GM12878 (cell line): ENCODE measurements at regions not wholly inside any gene's neighbourhood (a gene's known extent, or its start where the extent isn't known, plus 50 kb on each side); places are given as distances from the start of the nearest gene placed in this dataset.

Experiments used
- ATAC-seq: fragments of 200-7000 bp; cut with Tn5 transposase; 3 replicates; pipeline ENCODE4 v1.9.1; 2020; ENCODE audit warnings: mild to moderate bottlenecking, moderate library complexity
- BruUV-seq: library from RNA; stranded (reverse); fragments of 400-500 nt; replicated peaks from 2 replicates; lab custom pipeline; 2021; lab: Mats Ljungman, UMichigan
- CTCF ChIA-PET: fragments of 300-600 bp; sonication (Branson Sonifier 250); formaldehyde crosslinking; extraction: SDS; loops from one replicate; lab custom pipeline; 2021; ENCODE audit warnings: inconsistent platforms; lab: Yijun Ruan, JAX
- POLR2A ChIA-PET: fragments of 350-600 bp; formaldehyde crosslinking; extraction: SDS; loops from one replicate; lab custom pipeline; 2021; ENCODE audit warnings: inconsistent platforms; lab: Charles Lee
- RAD21 ChIA-PET: fragments of 300-600 bp; sonication (Branson Sonifier 250); formaldehyde crosslinking; loops from one replicate; lab custom pipeline; 2023; ENCODE audit warnings: antibody characterized with exemption; ENCODE audit not compliant: unreplicated experiment; lab: Charles Lee
- SMC1A ChIA-PET: fragments of 300-600 bp; sonication (Branson Sonifier 250); formaldehyde crosslinking; loops from one replicate; lab custom pipeline; 2023; ENCODE audit not compliant: unreplicated experiment, uncharacterized antibody; lab: Charles Lee
- DNase-seq: peaks from one replicate; pipeline ENCODE4 v3.0.0-alpha.2; 2011; ENCODE audit warnings: low read depth, low spot score
- FAIRE-seq: peaks from 3 replicates; lab custom pipeline; 2011; peaks lifted over from hg19 to GRCh38; lab: Jason Lieb, UNC
- H2AFZ ChIP-seq: 2 replicates; pipeline ENCODE4 v1.6.0; 2011; ENCODE audit warnings: low read depth, low read length, control low read depth; ENCODE audit not compliant: control insufficient read depth
- H3K27ac ChIP-seq: 2 replicates; pipeline ENCODE4 v1.5.1; 2011; ENCODE audit warnings: control low read depth; ENCODE audit not compliant: control insufficient read depth, insufficient read depth
- H3K27me3 ChIP-seq, 2 experiments: replicated peaks in 1 of 2; 2 replicates each; pipeline versions ENCODE4 v1.6.0 to v1.6.1; 2011; ENCODE audit warnings: low read length in 1 of 2; ENCODE audit not compliant: control insufficient read depth in 2 of 2, insufficient read depth in 2 of 2
- H3K36me3 ChIP-seq, 2 experiments: 2 replicates each; pipeline ENCODE4 v1.5.1; 2011; ENCODE audit warnings: low read length in 1 of 2; ENCODE audit not compliant: control insufficient read depth in 2 of 2, insufficient read depth in 2 of 2
- H3K4me1 ChIP-seq: 2 replicates; pipeline ENCODE4 v1.6.1; 2011; ENCODE audit warnings: mild to moderate bottlenecking, low read length, moderate library complexity, mixed read lengths; ENCODE audit not compliant: control insufficient read depth, insufficient read depth
- H3K4me2 ChIP-seq: 2 replicates; pipeline ENCODE4 v1.6.0; 2011; ENCODE audit warnings: control low read depth; ENCODE audit not compliant: control insufficient read depth, insufficient read depth
- H3K4me3 ChIP-seq: fragments of 200-600 bp; sonication (generic); 2 replicates; pipeline ENCODE4 v1.5.1; 2016
- H3K79me2 ChIP-seq: 2 replicates; pipeline ENCODE4 v1.6.0; 2011; ENCODE audit warnings: low read length; ENCODE audit not compliant: control insufficient read depth, insufficient read depth
- H3K9ac ChIP-seq: 2 replicates; pipeline ENCODE4 v1.8.0; 2011; ENCODE audit warnings: low read length, control low read depth, mixed read lengths; ENCODE audit not compliant: control insufficient read depth, insufficient read depth
- H3K9me3 ChIP-seq: replicated peaks from 3 replicates; pipeline ENCODE4 v1.5.1; 2011; ENCODE audit warnings: mild to moderate bottlenecking, low read length; ENCODE audit not compliant: control insufficient read depth, insufficient read depth
- H4K20me1 ChIP-seq: 2 replicates; pipeline ENCODE4 v1.6.0; 2011; ENCODE audit not compliant: control insufficient read depth, insufficient read depth
- CHD2 ChIP-seq: IDR thresholded peaks from 2 replicates; pipeline ENCODE4 v1.6.1; 2011; ENCODE audit warnings: low read depth, low read length, improper control_type of control experiment, borderline replicate concordance
- FOXK2 ChIP-seq: fragments of 450-650 bp; IDR thresholded peaks from 2 replicates; pipeline ENCODE4 v1.6.1; 2017; ENCODE audit warnings: mild to moderate bottlenecking, moderate library complexity
- PAX8 ChIP-seq: fragments of 450-650 bp; IDR thresholded peaks from 2 replicates; pipeline ENCODE4 v1.6.1; 2017; ENCODE audit warnings: mild to moderate bottlenecking, moderate library complexity
- POLR2AphosphoS2 ChIP-seq: IDR thresholded peaks from 2 replicates; pipeline ENCODE4 v1.6.1; 2011; ENCODE audit warnings: low read depth, mild to moderate bottlenecking, low read length, improper control_type of control experiment, moderate library complexity
- POLR2AphosphoS5 ChIP-seq: IDR thresholded peaks from 2 replicates; pipeline ENCODE4 v1.6.1; 2011; ENCODE audit warnings: mild to moderate bottlenecking, low read length, inconsistent platforms
- RCOR1 ChIP-seq: conservative IDR thresholded peaks from 2 replicates; pipeline ENCODE4 v1.6.1; 2012; ENCODE audit warnings: low read depth, low read length, improper control_type of control experiment
- SUZ12 ChIP-seq: fragments of 200-600 bp; sonication (generic); IDR thresholded peaks from one replicate; pipeline ENCODE4 v1.6.1; 2018; ENCODE audit warnings: antibody characterized with exemption, mild to moderate bottlenecking; ENCODE audit not compliant: unreplicated experiment
- TAF1 ChIP-seq: IDR thresholded peaks from 2 replicates; pipeline ENCODE4 v1.6.1; 2011; ENCODE audit warnings: mild to moderate bottlenecking, low read depth, low read length, borderline replicate concordance
- ZBTB11 ChIP-seq: fragments of 450-650 bp; formaldehyde crosslinking; IDR thresholded peaks from 2 replicates; pipeline ENCODE4 v1.5.0; 2022; ENCODE audit warnings: mild to moderate bottlenecking, missing genetic modification characterization
- ZNF274 ChIP-seq: IDR thresholded peaks from one replicate; pipeline ENCODE4 v1.8.0; 2011; ENCODE audit not compliant: insufficient read length, insufficient read depth
- WGBS: methylation state at CpG from one replicate; pipeline ENCODE4 v1.1.6; 2016; ENCODE audit warnings: low lambda C conversion rate; ENCODE audit not compliant: insufficient replicate concordance, insufficient coverage; ENCODE audit errors: missing lambda C conversion rate; 5-methylcytosine and 5-hydroxymethylcytosine counted together
- in situ Hi-C: fragments of 300-500 bp; cut with MboI; formaldehyde crosslinking; loops from 9 replicates; pipeline ENCODE4 v1.14.3; 2018; ENCODE audit warnings: mixed read lengths
- intact Hi-C: fragments of 100-400 bp; cut with micrococcal nuclease; formaldehyde crosslinking; loops from one replicate; pipeline ENCODE4 v1.14.2; 2022; ENCODE audit not compliant: unreplicated experiment
- TF ChIP-seq, protein P1 (sequence below): fragments of 450-650 bp; formaldehyde crosslinking; IDR thresholded peaks from 2 replicates; pipeline ENCODE4 v1.4.0; 2020; ENCODE audit warnings: mild to moderate bottlenecking, moderate library complexity
- TF ChIP-seq, protein P2 (sequence below): fragments of 450-650 bp; IDR thresholded peaks from 2 replicates; pipeline ENCODE4 v1.6.1; 2017; ENCODE audit warnings: mild to moderate bottlenecking
- TF ChIP-seq, protein P3 (sequence below): IDR thresholded peaks from 2 replicates; pipeline ENCODE4 v1.6.1; 2012; ENCODE audit warnings: mild to moderate bottlenecking, low read depth, low read length

- Histone ChIP-seq H3K79me2 (no peaks in the 10 kb centered on the region), H3K4me2 (no peak overlapping the region), H3K4me1 (no peaks in the 10 kb centered on the region), H3K36me3 (no peaks in the 10 kb centered on the region; a peak in 1 of 4 replicates), H3K4me3 (no peak overlapping the region), H4K20me1 (no peaks in the 10 kb centered on the region), H3K9me3 (no peaks in the 10 kb centered on the region), H3K27me3 (no peaks in the 10 kb centered on the region; a peak in 1 of 4 replicates), H3K27ac (no peak overlapping the region), H2AFZ (no peak overlapping the region), H3K9ac (no peak overlapping the region)
- BruUV-seq = no TSS peak
- DNase-seq (no peak), FAIRE-seq (no peak), ATAC-seq (no peak)
- ChIA-PET CTCF (no interaction called here), POLR2A (no interaction called here), RAD21 (no interaction called here), SMC1A (no interaction called here)
- in situ Hi-C loops (no loop called here), intact Hi-C loops (no loop called here)
- 5% methylated on average over 5 of the region's 5 CpGs for WGBS
- TF ChIP-seq, protein P1, sequence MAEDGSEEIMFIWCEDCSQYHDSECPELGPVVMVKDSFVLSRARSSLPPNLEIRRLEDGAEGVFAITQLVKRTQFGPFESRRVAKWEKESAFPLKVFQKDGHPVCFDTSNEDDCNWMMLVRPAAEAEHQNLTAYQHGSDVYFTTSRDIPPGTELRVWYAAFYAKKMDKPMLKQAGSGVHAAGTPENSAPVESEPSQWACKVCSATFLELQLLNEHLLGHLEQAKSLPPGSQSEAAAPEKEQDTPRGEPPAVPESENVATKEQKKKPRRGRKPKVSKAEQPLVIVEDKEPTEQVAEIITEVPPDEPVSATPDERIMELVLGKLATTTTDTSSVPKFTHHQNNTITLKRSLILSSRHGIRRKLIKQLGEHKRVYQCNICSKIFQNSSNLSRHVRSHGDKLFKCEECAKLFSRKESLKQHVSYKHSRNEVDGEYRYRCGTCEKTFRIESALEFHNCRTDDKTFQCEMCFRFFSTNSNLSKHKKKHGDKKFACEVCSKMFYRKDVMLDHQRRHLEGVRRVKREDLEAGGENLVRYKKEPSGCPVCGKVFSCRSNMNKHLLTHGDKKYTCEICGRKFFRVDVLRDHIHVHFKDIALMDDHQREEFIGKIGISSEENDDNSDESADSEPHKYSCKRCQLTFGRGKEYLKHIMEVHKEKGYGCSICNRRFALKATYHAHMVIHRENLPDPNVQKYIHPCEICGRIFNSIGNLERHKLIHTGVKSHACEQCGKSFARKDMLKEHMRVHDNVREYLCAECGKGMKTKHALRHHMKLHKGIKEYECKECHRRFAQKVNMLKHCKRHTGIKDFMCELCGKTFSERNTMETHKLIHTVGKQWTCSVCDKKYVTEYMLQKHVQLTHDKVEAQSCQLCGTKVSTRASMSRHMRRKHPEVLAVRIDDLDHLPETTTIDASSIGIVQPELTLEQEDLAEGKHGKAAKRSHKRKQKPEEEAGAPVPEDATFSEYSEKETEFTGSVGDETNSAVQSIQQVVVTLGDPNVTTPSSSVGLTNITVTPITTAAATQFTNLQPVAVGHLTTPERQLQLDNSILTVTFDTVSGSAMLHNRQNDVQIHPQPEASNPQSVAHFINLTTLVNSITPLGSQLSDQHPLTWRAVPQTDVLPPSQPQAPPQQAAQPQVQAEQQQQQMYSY = no peak
- TF ChIP-seq PAX8 (no peak), SUZ12 (no peak), ZBTB11 (CRISPR knock-in tag) (no peak), FOXK2 (no peak), RCOR1 (no peak), TAF1 (no peak), POLR2AphosphoS5 (no peak), POLR2AphosphoS2 (no peak), ZNF274 (no peak), CHD2 (no peak)
- TF ChIP-seq, protein P2, sequence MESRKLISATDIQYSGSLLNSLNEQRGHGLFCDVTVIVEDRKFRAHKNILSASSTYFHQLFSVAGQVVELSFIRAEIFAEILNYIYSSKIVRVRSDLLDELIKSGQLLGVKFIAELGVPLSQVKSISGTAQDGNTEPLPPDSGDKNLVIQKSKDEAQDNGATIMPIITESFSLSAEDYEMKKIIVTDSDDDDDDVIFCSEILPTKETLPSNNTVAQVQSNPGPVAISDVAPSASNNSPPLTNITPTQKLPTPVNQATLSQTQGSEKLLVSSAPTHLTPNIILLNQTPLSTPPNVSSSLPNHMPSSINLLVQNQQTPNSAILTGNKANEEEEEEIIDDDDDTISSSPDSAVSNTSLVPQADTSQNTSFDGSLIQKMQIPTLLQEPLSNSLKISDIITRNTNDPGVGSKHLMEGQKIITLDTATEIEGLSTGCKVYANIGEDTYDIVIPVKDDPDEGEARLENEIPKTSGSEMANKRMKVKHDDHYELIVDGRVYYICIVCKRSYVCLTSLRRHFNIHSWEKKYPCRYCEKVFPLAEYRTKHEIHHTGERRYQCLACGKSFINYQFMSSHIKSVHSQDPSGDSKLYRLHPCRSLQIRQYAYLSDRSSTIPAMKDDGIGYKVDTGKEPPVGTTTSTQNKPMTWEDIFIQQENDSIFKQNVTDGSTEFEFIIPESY = no peak
- TF ChIP-seq, protein P3, sequence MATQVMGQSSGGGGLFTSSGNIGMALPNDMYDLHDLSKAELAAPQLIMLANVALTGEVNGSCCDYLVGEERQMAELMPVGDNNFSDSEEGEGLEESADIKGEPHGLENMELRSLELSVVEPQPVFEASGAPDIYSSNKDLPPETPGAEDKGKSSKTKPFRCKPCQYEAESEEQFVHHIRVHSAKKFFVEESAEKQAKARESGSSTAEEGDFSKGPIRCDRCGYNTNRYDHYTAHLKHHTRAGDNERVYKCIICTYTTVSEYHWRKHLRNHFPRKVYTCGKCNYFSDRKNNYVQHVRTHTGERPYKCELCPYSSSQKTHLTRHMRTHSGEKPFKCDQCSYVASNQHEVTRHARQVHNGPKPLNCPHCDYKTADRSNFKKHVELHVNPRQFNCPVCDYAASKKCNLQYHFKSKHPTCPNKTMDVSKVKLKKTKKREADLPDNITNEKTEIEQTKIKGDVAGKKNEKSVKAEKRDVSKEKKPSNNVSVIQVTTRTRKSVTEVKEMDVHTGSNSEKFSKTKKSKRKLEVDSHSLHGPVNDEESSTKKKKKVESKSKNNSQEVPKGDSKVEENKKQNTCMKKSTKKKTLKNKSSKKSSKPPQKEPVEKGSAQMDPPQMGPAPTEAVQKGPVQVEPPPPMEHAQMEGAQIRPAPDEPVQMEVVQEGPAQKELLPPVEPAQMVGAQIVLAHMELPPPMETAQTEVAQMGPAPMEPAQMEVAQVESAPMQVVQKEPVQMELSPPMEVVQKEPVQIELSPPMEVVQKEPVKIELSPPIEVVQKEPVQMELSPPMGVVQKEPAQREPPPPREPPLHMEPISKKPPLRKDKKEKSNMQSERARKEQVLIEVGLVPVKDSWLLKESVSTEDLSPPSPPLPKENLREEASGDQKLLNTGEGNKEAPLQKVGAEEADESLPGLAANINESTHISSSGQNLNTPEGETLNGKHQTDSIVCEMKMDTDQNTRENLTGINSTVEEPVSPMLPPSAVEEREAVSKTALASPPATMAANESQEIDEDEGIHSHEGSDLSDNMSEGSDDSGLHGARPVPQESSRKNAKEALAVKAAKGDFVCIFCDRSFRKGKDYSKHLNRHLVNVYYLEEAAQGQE = no peak
Observed at GRCh38 chr6:167412506-167412905, 87.6 kb downstream of the TTLL2 start.
